Activated T-cell treated with anti-CD3 and anti-CD28 coated beads for 4 hours (primary cell): ENCODE measurements at regions not wholly inside any gene's neighbourhood (a gene's known extent, or its start where the extent isn't known, plus 50 kb on each side); places are given as distances from the start of the nearest gene placed in this dataset.

ENCODE experiments used
- DNase-seq: peaks from one replicate; pipeline ENCODE4 v3.0.0-alpha.2; 2020

GRCh38 chr5:93926831-93927620, 185.6 kb upstream of the POU5F2 start:
- DNase-seq, result no peak

- DNase-seq, result no peak
These were observed 183.9 kb upstream of the POU5F2 start for GRCh38 chr5:93925321-93925720.

- no peak for DNase-seq
These were observed 183.2 kb upstream of the POU5F2 start for GRCh38 chr5:93924628-93925027.

- no peak for DNase-seq
These were observed 181.2 kb upstream of the POU5F2 start for GRCh38 chr5:93922551-93922950.

GRCh38 chr5:93921001-93921400, 179.6 kb upstream of the POU5F2 start:
- DNase-seq, result no peak

- DNase-seq, result no peak
These were observed 175.5 kb upstream of the POU5F2 start for GRCh38 chr5:93916872-93917271.

GRCh38 chr5:93915142-93915553, 173.7 kb upstream of the POU5F2 start:
- no peak for DNase-seq

GRCh38 chr5:93911609-93912008, 170.2 kb upstream of the POU5F2 start:
- no peak for DNase-seq

GRCh38 chr5:93909356-93909755, 168.0 kb upstream of the POU5F2 start:
- no peak for DNase-seq

GRCh38 chr5:93904917-93905316, 163.5 kb upstream of the POU5F2 start:
- no peak for DNase-seq

GRCh38 chr5:93902288-93902687, 160.9 kb upstream of the POU5F2 start:
- DNase-seq, result no peak

GRCh38 chr5:93899026-93899600, 157.7 kb upstream of the POU5F2 start:
- DNase-seq, result no peak

GRCh38 chr5:93894601-93895354, 153.4 kb upstream of the POU5F2 start:
- DNase-seq, result no peak

- no peak for DNase-seq
These were observed 151.7 kb upstream of the POU5F2 start for GRCh38 chr5:93893075-93893474.

GRCh38 chr5:93892481-93892880, 151.1 kb upstream of the POU5F2 start:
- DNase-seq, result no peak

- DNase-seq, result no peak
These were observed 150.4 kb upstream of the POU5F2 start for GRCh38 chr5:93891491-93892480.

- DNase-seq, result no peak
These were observed 149.3 kb upstream of the POU5F2 start for GRCh38 chr5:93890657-93891056.

- no peak for DNase-seq
These were observed 146.3 kb upstream of the POU5F2 start for GRCh38 chr5:93887678-93888077.

GRCh38 chr5:93886917-93887361, 145.5 kb upstream of the POU5F2 start:
- DNase-seq, result no peak

GRCh38 chr5:93886098-93886806, 144.9 kb upstream of the POU5F2 start:
- DNase-seq, result no peak

GRCh38 chr5:93884254-93884653, 142.9 kb upstream of the POU5F2 start:
- no peak for DNase-seq

- DNase-seq, result no peak
These were observed 142.1 kb upstream of the POU5F2 start for GRCh38 chr5:93883459-93883858.
